ENCODE measurements at regions not wholly inside any gene's neighbourhood (a gene's known extent, or its start where the extent isn't known, plus 50 kb on each side); places are given as distances from the start of the nearest gene placed in this dataset.
A peak's percentile ranks its signal among the peaks of the same experiment; 100 is the strongest.

GRCh38 chr20:56805966-56806365 is 176.9 kb downstream of the TFAP2C start:
- Mint-ChIP-seq H3K36me3 (ENCODE audit: insufficient read depth, unreplicated experiment) (no peaks in the 10 kb centered on the region), H3K4me3 (ENCODE audit: unreplicated experiment) (no peak overlapping the region), H3K9me3 (ENCODE audit: unreplicated experiment) (no peaks in the 10 kb centered on the region), H3K27ac (ENCODE audit: low read depth, unreplicated experiment) (no peak overlapping the region), H3K4me1 (ENCODE audit: insufficient read depth, unreplicated experiment) (peaks cover 18% of the 10 kb centered on the region), H3K27me3 (ENCODE audit: insufficient read depth, unreplicated experiment) (no peaks in the 10 kb centered on the region)
- intact Hi-C loops (cut with micrococcal nuclease): no loop called here
- ChIA-PET POLR2A (interaction anchor here (1.4 kb wide), 1 partner anchor 18 kb away, joined by 3 read pairs; no protein-coding TSS in a partner anchor), CTCF (interaction anchor here (0.6 kb wide), 1 partner anchor 22 kb away, joined by 3 read pairs; no protein-coding TSS in a partner anchor)
- no peak for TF ChIP-seq CTCF (IDR thresholded peaks at IDR 0.05; ENCODE audit: unreplicated experiment)
- no TSS peak for BruUV-seq (replicated peaks)
- no peak for DNase-seq (ENCODE audit: unreplicated experiment)

- Mint-ChIP-seq H3K36me3 (ENCODE audit: insufficient read depth, unreplicated experiment) (no peaks in the 10 kb centered on the region), H3K27me3 (ENCODE audit: insufficient read depth, unreplicated experiment) (no peaks in the 10 kb centered on the region), H3K4me1 (ENCODE audit: insufficient read depth, unreplicated experiment) (peaks cover 18% of the 10 kb centered on the region), H3K27ac (ENCODE audit: low read depth, unreplicated experiment) (no peak overlapping the region), H3K9me3 (ENCODE audit: unreplicated experiment) (no peaks in the 10 kb centered on the region), H3K4me3 (ENCODE audit: unreplicated experiment) (no peak overlapping the region)
- no TSS peak for BruUV-seq (replicated peaks)
- POLR2A ChIA-PET: interaction anchor here (1.4 kb wide), 1 partner anchor 19 kb away, joined by 3 read pairs; no protein-coding TSS in a partner anchor
- DNase-seq (ENCODE audit: unreplicated experiment): no peak
- TF ChIP-seq CTCF (IDR thresholded peaks at IDR 0.05; ENCODE audit: unreplicated experiment): no peak
- intact Hi-C loops (cut with micrococcal nuclease): no loop called here
- CTCF ChIA-PET: interaction anchor here (0.6 kb wide), 1 partner anchor 175 kb away, joined by 3 read pairs; no protein-coding TSS in a partner anchor
Measured at GRCh38 chr20:56806952-56807517, 177.9 kb downstream of the TFAP2C start.

GRCh38 chr20:56808117-56808725 is 179.1 kb downstream of the TFAP2C start:
- H3K4me1 Mint-ChIP-seq (ENCODE audit: insufficient read depth, unreplicated experiment): peaks cover 18% of the 10 kb centered on the region
- DNase-seq (ENCODE audit: unreplicated experiment): no peak
- TF ChIP-seq CTCF (IDR thresholded peaks at IDR 0.05; ENCODE audit: unreplicated experiment): no peak
- no peaks in the 10 kb centered on the region for H3K36me3 Mint-ChIP-seq (ENCODE audit: insufficient read depth, unreplicated experiment)
- peaks cover 4% of the 10 kb centered on the region for H3K9me3 Mint-ChIP-seq (ENCODE audit: unreplicated experiment)
- BruUV-seq (replicated peaks): no TSS peak
- H3K27me3 Mint-ChIP-seq (ENCODE audit: insufficient read depth, unreplicated experiment): no peaks in the 10 kb centered on the region
- CTCF ChIA-PET: interaction anchor here (0.6 to 1.3 kb wide), 7 partner anchors 12 to 780 kb away, joined by 3 to 6 read pairs (median 3); no protein-coding TSS in a partner anchor
- intact Hi-C loops (cut with micrococcal nuclease): no loop called here
- no peak overlapping the region for H3K27ac Mint-ChIP-seq (ENCODE audit: low read depth, unreplicated experiment)
- no peak overlapping the region for H3K4me3 Mint-ChIP-seq (ENCODE audit: unreplicated experiment)
- POLR2A ChIA-PET: interaction anchor here (1.0 to 1.4 kb wide), 3 partner anchors 12 to 178 kb away, joined by 3 to 7 read pairs (median 3); no protein-coding TSS in a partner anchor

- Mint-ChIP-seq H3K27ac (ENCODE audit: low read depth, unreplicated experiment) (no peak overlapping the region), H3K4me1 (ENCODE audit: insufficient read depth, unreplicated experiment) (peaks cover 18% of the 10 kb centered on the region), H3K4me3 (ENCODE audit: unreplicated experiment) (no peak overlapping the region), H3K9me3 (ENCODE audit: unreplicated experiment) (peaks cover 4% of the 10 kb centered on the region), H3K27me3 (ENCODE audit: insufficient read depth, unreplicated experiment) (no peaks in the 10 kb centered on the region), H3K36me3 (ENCODE audit: insufficient read depth, unreplicated experiment) (no peaks in the 10 kb centered on the region)
- CTCF ChIA-PET: interaction anchor here (0.6 to 1.3 kb wide), 7 partner anchors 13 to 780 kb away, joined by 3 to 6 read pairs (median 3); no protein-coding TSS in a partner anchor
- intact Hi-C loops (cut with micrococcal nuclease): no loop called here
- POLR2A ChIA-PET: interaction anchor here (1.0 to 1.4 kb wide), 4 partner anchors 11 to 179 kb away, joined by 3 to 7 read pairs (median 3); no protein-coding TSS in a partner anchor
- no peak for TF ChIP-seq CTCF (IDR thresholded peaks at IDR 0.05; ENCODE audit: unreplicated experiment)
- peak; percentile 92 for DNase-seq (ENCODE audit: unreplicated experiment)
- no TSS peak for BruUV-seq (replicated peaks)
Measured at GRCh38 chr20:56808732-56809131, 179.6 kb downstream of the TFAP2C start.
